ENCODE measurements at regions not wholly inside any gene's neighbourhood (a gene's known extent, or its start where the extent isn't known, plus 50 kb on each side); places are given as distances from the start of the nearest gene placed in this dataset.

- H3K27ac Mint-ChIP-seq (ENCODE audit: unreplicated experiment), result no peak overlapping the region
- H3K4me1 Mint-ChIP-seq (ENCODE audit: low read depth, unreplicated experiment), result no peaks in the 10 kb centered on the region
- no peak overlapping the region for H3K4me3 Mint-ChIP-seq (ENCODE audit: unreplicated experiment)
- POLR2A ChIA-PET, result no interaction called here
- no peaks in the 10 kb centered on the region for H3K4me1 ChIP-seq
- no peaks in the 10 kb centered on the region for H3K36me3 ChIP-seq (ENCODE audit: control insufficient read depth, insufficient read depth, low read length)
- H3K9me3 Mint-ChIP-seq (ENCODE audit: unreplicated experiment), result no peaks in the 10 kb centered on the region
- H3K9me3 ChIP-seq, result no peaks in the 10 kb centered on the region
- TF ChIP-seq CTCF (IDR thresholded peaks at IDR 0.05; ENCODE audit: insufficient read depth in 1 of 2, low read depth in 1 of 2, low read length in 1 of 2, severe bottlenecking in 1 of 2, unreplicated experiment in 1 of 2), result no peak
- H3K4me3 ChIP-seq (ENCODE audit: low read depth, low read length), result no peak overlapping the region
- H3K27me3 ChIP-seq (replicated peaks; ENCODE audit: control insufficient read depth, insufficient read depth, low read length), result no peaks in the 10 kb centered on the region
- intact Hi-C loops (cut with micrococcal nuclease; ENCODE audit: unreplicated experiment), result no loop called here
- H3K36me3 Mint-ChIP-seq (ENCODE audit: insufficient read depth, unreplicated experiment), result no peaks in the 10 kb centered on the region
- CTCF ChIA-PET, result no interaction called here
- no TSS peak for BruUV-seq (replicated peaks)
- no peak for DNase-seq
- peaks cover 3% of the 10 kb centered on the region for H3K27me3 Mint-ChIP-seq (ENCODE audit: insufficient read depth, unreplicated experiment)
Measured at GRCh38 chr3:88996691-88997090, 110.7 kb upstream of the EPHA3 start.

GRCh38 chr3:88997260-88997659 is 110.2 kb upstream of the EPHA3 start:
- no peak for TF ChIP-seq CTCF (IDR thresholded peaks at IDR 0.05; ENCODE audit: insufficient read depth in 1 of 2, low read depth in 1 of 2, low read length in 1 of 2, severe bottlenecking in 1 of 2, unreplicated experiment in 1 of 2)
- Histone ChIP-seq H3K27me3 (replicated peaks; ENCODE audit: control insufficient read depth, insufficient read depth, low read length) (no peaks in the 10 kb centered on the region), H3K9me3 (no peaks in the 10 kb centered on the region), H3K36me3 (ENCODE audit: control insufficient read depth, insufficient read depth, low read length) (no peaks in the 10 kb centered on the region), H3K4me3 (ENCODE audit: low read depth, low read length) (no peak overlapping the region), H3K4me1 (no peaks in the 10 kb centered on the region)
- no TSS peak for BruUV-seq (replicated peaks)
- Mint-ChIP-seq H3K4me3 (ENCODE audit: unreplicated experiment) (no peak overlapping the region), H3K4me1 (ENCODE audit: low read depth, unreplicated experiment) (no peaks in the 10 kb centered on the region), H3K27me3 (ENCODE audit: insufficient read depth, unreplicated experiment) (peaks cover 3% of the 10 kb centered on the region), H3K9me3 (ENCODE audit: unreplicated experiment) (no peaks in the 10 kb centered on the region), H3K36me3 (ENCODE audit: insufficient read depth, unreplicated experiment) (no peaks in the 10 kb centered on the region), H3K27ac (ENCODE audit: unreplicated experiment) (no peak overlapping the region)
- ChIA-PET CTCF (no interaction called here), POLR2A (no interaction called here)
- intact Hi-C loops (cut with micrococcal nuclease; ENCODE audit: unreplicated experiment), result no loop called here
- DNase-seq, result no peak

GRCh38 chr3:89000886-89001285 is 106.5 kb upstream of the EPHA3 start:
- ChIA-PET POLR2A (no interaction called here), CTCF (no interaction called here)
- no peak for TF ChIP-seq CTCF (IDR thresholded peaks at IDR 0.05; ENCODE audit: insufficient read depth in 1 of 2, low read depth in 1 of 2, low read length in 1 of 2, severe bottlenecking in 1 of 2, unreplicated experiment in 1 of 2)
- Mint-ChIP-seq H3K27ac (ENCODE audit: unreplicated experiment) (no peak overlapping the region), H3K9me3 (ENCODE audit: unreplicated experiment) (no peaks in the 10 kb centered on the region), H3K36me3 (ENCODE audit: insufficient read depth, unreplicated experiment) (no peaks in the 10 kb centered on the region), H3K4me3 (ENCODE audit: unreplicated experiment) (no peak overlapping the region), H3K27me3 (ENCODE audit: insufficient read depth, unreplicated experiment) (no peaks in the 10 kb centered on the region), H3K4me1 (ENCODE audit: low read depth, unreplicated experiment) (no peaks in the 10 kb centered on the region)
- H3K4me1 ChIP-seq, result no peaks in the 10 kb centered on the region
- no peaks in the 10 kb centered on the region for H3K9me3 ChIP-seq
- intact Hi-C loops (cut with micrococcal nuclease; ENCODE audit: unreplicated experiment), result no loop called here
- H3K4me3 ChIP-seq (ENCODE audit: low read depth, low read length), result no peak overlapping the region
- no peaks in the 10 kb centered on the region for H3K27me3 ChIP-seq (replicated peaks; ENCODE audit: control insufficient read depth, insufficient read depth, low read length)
- no peak for DNase-seq
- BruUV-seq (replicated peaks), result no TSS peak
- no peaks in the 10 kb centered on the region for H3K36me3 ChIP-seq (ENCODE audit: control insufficient read depth, insufficient read depth, low read length)

Data from Caco-2 (cell line).